HepG2 (cell line): ENCODE measurements at regions not wholly inside any gene's neighbourhood (a gene's known extent, or its start where the extent isn't known, plus 50 kb on each side); places are given as distances from the start of the nearest gene placed in this dataset.

ENCODE experiments used
- ATAC-seq: fragments of 200-7000 bp; cut with Tn5 transposase; 3 replicates; pipeline ENCODE4 v1.9.1; 2020; ENCODE audit warnings: mild to moderate bottlenecking, moderate library complexity
- BruUV-seq: library from RNA; stranded (reverse); fragments of 400-500 nt; replicated peaks from 2 replicates; lab custom pipeline; 2021; lab: Mats Ljungman, UMichigan
- CTCF ChIA-PET: fragments of 300-600 bp; formaldehyde crosslinking; extraction: SDS; loops from one replicate; lab custom pipeline; 2021; ENCODE audit warnings: low total read pairs, inconsistent platforms, low intra/inter-chr PET ratio; lab: Yijun Ruan, JAX
- POLR2A ChIA-PET: fragments of 350-600 bp; sonication (Branson Sonifier 250); formaldehyde crosslinking; loops from one replicate; lab custom pipeline; 2020; ENCODE audit warnings: antibody characterized with exemption, inconsistent platforms; lab: Yijun Ruan, JAX
- DNase-seq: peaks from one replicate; pipeline ENCODE4 v3.0.0-alpha.2; 2015; ENCODE audit warnings: low spot score
- FAIRE-seq: peaks from 3 replicates; lab custom pipeline; 2011; peaks lifted over from hg19 to GRCh38; lab: Jason Lieb, UNC
- H2AFZ ChIP-seq: one replicate; pipeline ENCODE4 v1.6.1; 2011; ENCODE audit warnings: low read length, inconsistent platforms
- H3K27ac ChIP-seq: fragments of 300-600 bp; 3 replicates; pipeline ENCODE4 v1.8.0; 2011; ENCODE audit warnings: mixed run types, mild to moderate bottlenecking, mixed read lengths, low read length, inconsistent platforms; ENCODE audit not compliant: insufficient read depth; ENCODE audit errors: extremely low read length
- H3K27me3 ChIP-seq, 2 experiments: fragments of 200-600 bp in 1 of 2; 2 replicates in 1 of 2; 3 replicates in 1 of 2; pipeline versions ENCODE4 v1.6.0 to v1.8.0; 2011; ENCODE audit warnings: low read length in 2 of 2, mild to moderate bottlenecking in 2 of 2, moderate library complexity in 2 of 2, inconsistent platforms in 1 of 2; ENCODE audit not compliant: insufficient read depth in 2 of 2, control insufficient read depth in 1 of 2
- H3K36me3 ChIP-seq, 2 experiments: fragments of 200-600 bp in 1 of 2; replicated peaks in 1 of 2; 2 replicates in 1 of 2; 3 replicates in 1 of 2; pipeline versions ENCODE4 v1.5.1 to v1.8.0; 2011; ENCODE audit warnings: low read length in 2 of 2, inconsistent platforms in 1 of 2; ENCODE audit not compliant: insufficient read depth in 2 of 2, control insufficient read depth in 1 of 2
- H3K4me1 ChIP-seq: 2 replicates; pipeline ENCODE4 v1.5.1; 2012; ENCODE audit warnings: low read length, inconsistent platforms; ENCODE audit not compliant: insufficient read depth
- H3K4me2 ChIP-seq: 2 replicates; pipeline ENCODE4 v1.6.0; 2011; ENCODE audit warnings: low read depth, low read length, inconsistent platforms
- H3K4me3 ChIP-seq, 3 experiments: fragments of 200-600 bp in 1 of 3; sonication (generic), shearing (Covaris generic) in 1 of 3; replicated peaks in 1 of 3; 2 replicates each; pipeline ENCODE4 v1.5.1; 2011 to 2016; ENCODE audit warnings: low read length in 3 of 3, inconsistent platforms in 2 of 3, low read depth in 2 of 3, mild to moderate bottlenecking in 2 of 3, control low read depth in 1 of 3, mixed read lengths in 1 of 3; ENCODE audit not compliant: insufficient read depth in 1 of 3
- H3K79me2 ChIP-seq: one replicate; pipeline ENCODE4 v1.6.1; 2011; ENCODE audit warnings: low read length, inconsistent platforms; ENCODE audit not compliant: insufficient read depth
- H3K9ac ChIP-seq: 2 replicates; pipeline ENCODE4 v1.6.0; 2011; ENCODE audit warnings: mild to moderate bottlenecking, low read depth, low read length, inconsistent platforms; ENCODE audit not compliant: insufficient read depth
- H3K9me3 ChIP-seq: 2 replicates; pipeline ENCODE4 v1.5.1; 2012; ENCODE audit warnings: mild to moderate bottlenecking, low read length
- H4K20me1 ChIP-seq: 2 replicates; pipeline ENCODE4 v1.6.0; 2011; ENCODE audit warnings: inconsistent platforms, mild to moderate bottlenecking, low read length, moderate library complexity; ENCODE audit not compliant: insufficient read depth
- ATF7 ChIP-seq, 2 experiments: fragments of 450-650 bp in 1 of 2; sonication (generic) in 1 of 2; formaldehyde crosslinking in 1 of 2; IDR thresholded peaks; 2 replicates each; pipeline versions ENCODE4 v1.4.0 to v1.6.1; 2016 to 2020; ENCODE audit warnings: antibody characterized with exemption in 1 of 2, mild to moderate bottlenecking in 1 of 2, missing genetic modification reagents in 1 of 2
- CHCHD3 ChIP-seq: sonication (generic); formaldehyde crosslinking; IDR thresholded peaks from 2 replicates; pipeline ENCODE4 v1.8.0; 2022; ENCODE audit warnings: mild to moderate bottlenecking, missing genetic modification reagents, moderate library complexity
- HNF4G ChIP-seq, 2 experiments: sonication (generic) in 1 of 2; formaldehyde crosslinking in 1 of 2; IDR thresholded peaks; 2 replicates each; pipeline versions ENCODE4 v1.4.0 to v1.6.1; 2011 to 2020; ENCODE audit warnings: borderline replicate concordance in 2 of 2, low read depth in 2 of 2, mild to moderate bottlenecking in 2 of 2, low read length in 1 of 2, missing genetic modification reagents in 1 of 2, moderate library complexity in 1 of 2
- MATR3 ChIP-seq: sonication (generic); formaldehyde crosslinking; IDR thresholded peaks from 2 replicates; pipeline ENCODE4 v1.4.0; 2020; ENCODE audit warnings: missing genetic modification reagents
- PAWR ChIP-seq: sonication (generic); formaldehyde crosslinking; IDR thresholded peaks from 2 replicates; pipeline ENCODE4 v1.4.0; 2020; ENCODE audit warnings: missing genetic modification reagents, mild to moderate bottlenecking, borderline replicate concordance
- POLR2A ChIP-seq, 2 experiments: IDR thresholded peaks; 2 replicates each; pipeline ENCODE4 v1.6.1; 2011; ENCODE audit warnings: low read depth in 2 of 2, low read length in 2 of 2, mild to moderate bottlenecking in 1 of 2, moderate library complexity in 1 of 2; ENCODE audit not compliant: insufficient read depth in 1 of 2
- TEF ChIP-seq: sonication (generic); formaldehyde crosslinking; IDR thresholded peaks from 2 replicates; pipeline ENCODE4 v1.5.0; 2020; ENCODE audit warnings: missing genetic modification reagents
- ZNF335 ChIP-seq: sonication (generic); formaldehyde crosslinking; IDR thresholded peaks from 2 replicates; pipeline ENCODE4 v1.4.0; 2020; ENCODE audit warnings: missing genetic modification reagents
- ZNF879 ChIP-seq: sonication (generic); formaldehyde crosslinking; IDR thresholded peaks from 2 replicates; pipeline ENCODE4 v1.8.1; 2023; ENCODE audit warnings: missing genetic modification reagents
- WGBS: methylation state at CpG from one replicate; pipeline ENCODE4 v1.1.6; 2017; ENCODE audit warnings: low lambda C conversion rate; 5-methylcytosine and 5-hydroxymethylcytosine counted together
- in situ Hi-C: cut with HindIII; loops from 2 replicates; pipeline ENCODE4 v1.10.0; 2017; ENCODE audit warnings: low pct_unique_long_range_greater_than_20kb; ENCODE audit not compliant: extremely low pct_ligation_motif_present
- intact Hi-C: fragments of 100-400 bp; cut with micrococcal nuclease; formaldehyde crosslinking; loops from one replicate; pipeline ENCODE4 v1.10.0; 2022; ENCODE audit not compliant: unreplicated experiment
- TF ChIP-seq, protein P1 (sequence below): sonication (generic); formaldehyde crosslinking; IDR thresholded peaks from 2 replicates; pipeline ENCODE4 v1.5.1; 2020; ENCODE audit warnings: mild to moderate bottlenecking, missing genetic modification reagents, borderline replicate concordance
- TF ChIP-seq, protein P2 (sequence below): sonication (generic); formaldehyde crosslinking; IDR thresholded peaks from 2 replicates; pipeline ENCODE4 v1.9.0; 2021; ENCODE audit warnings: mild to moderate bottlenecking, missing genetic modification reagents

DNA sequence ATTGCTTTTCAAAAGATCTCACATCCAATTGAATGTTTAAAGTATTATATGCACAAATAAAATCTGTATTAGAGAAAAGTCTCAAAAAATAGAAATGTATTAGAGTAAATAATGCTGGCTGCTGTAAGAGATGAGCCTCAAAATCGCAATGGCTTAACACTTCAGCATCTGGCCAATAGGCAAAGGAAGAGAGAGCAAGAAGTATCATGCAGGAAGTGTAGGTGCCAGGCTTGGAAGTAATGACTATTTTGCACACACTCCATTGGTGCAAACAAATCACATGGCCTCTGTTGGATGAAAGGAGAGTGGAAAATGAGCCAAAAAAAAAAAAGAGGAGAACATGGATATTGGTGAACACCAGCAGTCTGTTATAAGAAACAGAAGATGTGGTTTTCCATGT, 193.0 kb upstream of the E2F8 start:
- POLR2A ChIA-PET, result no interaction called here
- DNase-seq (no peak), FAIRE-seq (no peak), ATAC-seq (no peak)
- TF ChIP-seq ZNF335 (CRISPR knock-in tag), result no peak
- TF ChIP-seq HNF4G (IDR thresholded peaks at IDR 0.05; ENCODE audit: borderline replicate concordance, low read depth, low read length), result no peak
- no peak for TF ChIP-seq HNF4G (CRISPR knock-in tag; IDR thresholded peaks at IDR 0.05; ENCODE audit: borderline replicate concordance, low read depth)
- TF ChIP-seq, protein P1, sequence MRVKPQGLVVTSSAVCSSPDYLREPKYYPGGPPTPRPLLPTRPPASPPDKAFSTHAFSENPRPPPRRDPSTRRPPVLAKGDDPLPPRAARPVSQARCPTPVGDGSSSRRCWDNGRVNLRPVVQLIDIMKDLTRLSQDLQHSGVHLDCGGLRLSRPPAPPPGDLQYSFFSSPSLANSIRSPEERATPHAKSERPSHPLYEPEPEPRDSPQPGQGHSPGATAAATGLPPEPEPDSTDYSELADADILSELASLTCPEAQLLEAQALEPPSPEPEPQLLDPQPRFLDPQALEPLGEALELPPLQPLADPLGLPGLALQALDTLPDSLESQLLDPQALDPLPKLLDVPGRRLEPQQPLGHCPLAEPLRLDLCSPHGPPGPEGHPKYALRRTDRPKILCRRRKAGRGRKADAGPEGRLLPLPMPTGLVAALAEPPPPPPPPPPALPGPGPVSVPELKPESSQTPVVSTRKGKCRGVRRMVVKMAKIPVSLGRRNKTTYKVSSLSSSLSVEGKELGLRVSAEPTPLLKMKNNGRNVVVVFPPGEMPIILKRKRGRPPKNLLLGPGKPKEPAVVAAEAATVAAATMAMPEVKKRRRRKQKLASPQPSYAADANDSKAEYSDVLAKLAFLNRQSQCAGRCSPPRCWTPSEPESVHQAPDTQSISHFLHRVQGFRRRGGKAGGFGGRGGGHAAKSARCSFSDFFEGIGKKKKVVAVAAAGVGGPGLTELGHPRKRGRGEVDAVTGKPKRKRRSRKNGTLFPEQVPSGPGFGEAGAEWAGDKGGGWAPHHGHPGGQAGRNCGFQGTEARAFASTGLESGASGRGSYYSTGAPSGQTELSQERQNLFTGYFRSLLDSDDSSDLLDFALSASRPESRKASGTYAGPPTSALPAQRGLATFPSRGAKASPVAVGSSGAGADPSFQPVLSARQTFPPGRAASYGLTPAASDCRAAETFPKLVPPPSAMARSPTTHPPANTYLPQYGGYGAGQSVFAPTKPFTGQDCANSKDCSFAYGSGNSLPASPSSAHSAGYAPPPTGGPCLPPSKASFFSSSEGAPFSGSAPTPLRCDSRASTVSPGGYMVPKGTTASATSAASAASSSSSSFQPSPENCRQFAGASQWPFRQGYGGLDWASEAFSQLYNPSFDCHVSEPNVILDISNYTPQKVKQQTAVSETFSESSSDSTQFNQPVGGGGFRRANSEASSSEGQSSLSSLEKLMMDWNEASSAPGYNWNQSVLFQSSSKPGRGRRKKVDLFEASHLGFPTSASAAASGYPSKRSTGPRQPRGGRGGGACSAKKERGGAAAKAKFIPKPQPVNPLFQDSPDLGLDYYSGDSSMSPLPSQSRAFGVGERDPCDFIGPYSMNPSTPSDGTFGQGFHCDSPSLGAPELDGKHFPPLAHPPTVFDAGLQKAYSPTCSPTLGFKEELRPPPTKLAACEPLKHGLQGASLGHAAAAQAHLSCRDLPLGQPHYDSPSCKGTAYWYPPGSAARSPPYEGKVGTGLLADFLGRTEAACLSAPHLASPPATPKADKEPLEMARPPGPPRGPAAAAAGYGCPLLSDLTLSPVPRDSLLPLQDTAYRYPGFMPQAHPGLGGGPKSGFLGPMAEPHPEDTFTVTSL (CRISPR knock-in tag), result no peak
- no peak for TF ChIP-seq ATF7 (IDR thresholded peaks at IDR 0.05)
- no peak for TF ChIP-seq ATF7 (CRISPR knock-in tag; IDR thresholded peaks at IDR 0.05)
- TF ChIP-seq MATR3, result no peak
- TF ChIP-seq, protein P2, sequence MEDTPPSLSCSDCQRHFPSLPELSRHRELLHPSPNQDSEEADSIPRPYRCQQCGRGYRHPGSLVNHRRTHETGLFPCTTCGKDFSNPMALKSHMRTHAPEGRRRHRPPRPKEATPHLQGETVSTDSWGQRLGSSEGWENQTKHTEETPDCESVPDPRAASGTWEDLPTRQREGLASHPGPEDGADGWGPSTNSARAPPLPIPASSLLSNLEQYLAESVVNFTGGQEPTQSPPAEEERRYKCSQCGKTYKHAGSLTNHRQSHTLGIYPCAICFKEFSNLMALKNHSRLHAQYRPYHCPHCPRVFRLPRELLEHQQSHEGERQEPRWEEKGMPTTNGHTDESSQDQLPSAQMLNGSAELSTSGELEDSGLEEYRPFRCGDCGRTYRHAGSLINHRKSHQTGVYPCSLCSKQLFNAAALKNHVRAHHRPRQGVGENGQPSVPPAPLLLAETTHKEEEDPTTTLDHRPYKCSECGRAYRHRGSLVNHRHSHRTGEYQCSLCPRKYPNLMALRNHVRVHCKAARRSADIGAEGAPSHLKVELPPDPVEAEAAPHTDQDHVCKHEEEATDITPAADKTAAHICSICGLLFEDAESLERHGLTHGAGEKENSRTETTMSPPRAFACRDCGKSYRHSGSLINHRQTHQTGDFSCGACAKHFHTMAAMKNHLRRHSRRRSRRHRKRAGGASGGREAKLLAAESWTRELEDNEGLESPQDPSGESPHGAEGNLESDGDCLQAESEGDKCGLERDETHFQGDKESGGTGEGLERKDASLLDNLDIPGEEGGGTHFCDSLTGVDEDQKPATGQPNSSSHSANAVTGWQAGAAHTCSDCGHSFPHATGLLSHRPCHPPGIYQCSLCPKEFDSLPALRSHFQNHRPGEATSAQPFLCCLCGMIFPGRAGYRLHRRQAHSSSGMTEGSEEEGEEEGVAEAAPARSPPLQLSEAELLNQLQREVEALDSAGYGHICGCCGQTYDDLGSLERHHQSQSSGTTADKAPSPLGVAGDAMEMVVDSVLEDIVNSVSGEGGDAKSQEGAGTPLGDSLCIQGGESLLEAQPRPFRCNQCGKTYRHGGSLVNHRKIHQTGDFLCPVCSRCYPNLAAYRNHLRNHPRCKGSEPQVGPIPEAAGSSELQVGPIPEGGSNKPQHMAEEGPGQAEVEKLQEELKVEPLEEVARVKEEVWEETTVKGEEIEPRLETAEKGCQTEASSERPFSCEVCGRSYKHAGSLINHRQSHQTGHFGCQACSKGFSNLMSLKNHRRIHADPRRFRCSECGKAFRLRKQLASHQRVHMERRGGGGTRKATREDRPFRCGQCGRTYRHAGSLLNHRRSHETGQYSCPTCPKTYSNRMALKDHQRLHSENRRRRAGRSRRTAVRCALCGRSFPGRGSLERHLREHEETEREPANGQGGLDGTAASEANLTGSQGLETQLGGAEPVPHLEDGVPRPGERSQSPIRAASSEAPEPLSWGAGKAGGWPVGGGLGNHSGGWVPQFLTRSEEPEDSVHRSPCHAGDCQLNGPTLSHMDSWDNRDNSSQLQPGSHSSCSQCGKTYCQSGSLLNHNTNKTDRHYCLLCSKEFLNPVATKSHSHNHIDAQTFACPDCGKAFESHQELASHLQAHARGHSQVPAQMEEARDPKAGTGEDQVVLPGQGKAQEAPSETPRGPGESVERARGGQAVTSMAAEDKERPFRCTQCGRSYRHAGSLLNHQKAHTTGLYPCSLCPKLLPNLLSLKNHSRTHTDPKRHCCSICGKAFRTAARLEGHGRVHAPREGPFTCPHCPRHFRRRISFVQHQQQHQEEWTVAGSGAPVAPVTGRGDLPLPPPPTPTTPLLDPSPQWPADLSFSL, result no peak
- TF ChIP-seq CHCHD3 (CRISPR knock-in tag), result no peak
- no peak for TF ChIP-seq POLR2A (IDR thresholded peaks at IDR 0.05; ENCODE audit: insufficient read depth in 1 of 2, low read depth in 2 of 2, low read length in 2 of 2)
- TF ChIP-seq TEF (CRISPR knock-in tag), result no peak
- TF ChIP-seq ZNF879 (CRISPR knock-in tag), result no peak
- no peak for TF ChIP-seq PAWR (CRISPR knock-in tag)
- Histone ChIP-seq H3K36me3 (no peaks in the 10 kb centered on the region), H3K4me2 (no peak overlapping the region), H3K79me2 (no peaks in the 10 kb centered on the region), H3K9ac (no peak overlapping the region), H2AFZ (no peak overlapping the region), H3K4me1 (no peaks in the 10 kb centered on the region), H3K4me3 (no peak overlapping the region), H3K9me3 (no peaks in the 10 kb centered on the region), H3K27ac (no peak overlapping the region), H3K27me3 (peaks cover 2 to 8% of the 10 kb centered on the region in 2 experiments; a peak in 2 of 5 replicates), H4K20me1 (no peaks in the 10 kb centered on the region)
- in situ Hi-C loops, result no loop called here
- CTCF ChIA-PET, result no interaction called here
- no TSS peak for BruUV-seq
- 0% methylated on average over 1 of the region's 1 CpG for WGBS
- intact Hi-C loops, result no loop called here
